ENCODE measurements at regions not wholly inside any gene's neighbourhood (a gene's known extent, or its start where the extent isn't known, plus 50 kb on each side); places are given as distances from the start of the nearest gene placed in this dataset.

DNA sequence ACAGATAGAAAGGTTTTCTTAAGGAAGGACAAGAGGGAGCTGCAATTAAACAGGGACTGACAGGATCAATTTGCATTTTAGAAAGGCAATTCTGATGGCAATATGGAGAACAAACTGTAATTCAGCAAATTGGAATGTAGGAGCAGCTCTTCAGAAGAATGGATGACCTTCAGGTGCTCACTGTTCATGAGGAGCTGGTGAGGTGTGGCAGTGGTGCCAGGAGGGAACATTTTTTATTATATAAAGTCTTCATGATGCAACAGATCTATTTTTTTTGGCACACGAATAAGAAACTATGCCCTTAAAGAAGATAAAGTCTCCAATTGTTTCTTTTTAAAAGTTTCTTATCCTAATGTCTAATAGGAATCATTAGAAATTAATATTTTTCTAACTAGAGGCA lies 151.7 kb downstream of the SLC38A4 start:
- no peak overlapping the region for H3K27ac ChIP-seq
- WGBS, 2 donors, result 69 to 74% methylated on average over 1 of the region's 1 CpG
- TF ChIP-seq POLR2A (IDR thresholded peaks at IDR 0.05), result no peak
- TF ChIP-seq EP300 (IDR thresholded peaks at IDR 0.05), result no peak
- no peak for TF ChIP-seq POLR2AphosphoS5 (IDR thresholded peaks at IDR 0.05)
- TF ChIP-seq, protein P1, sequence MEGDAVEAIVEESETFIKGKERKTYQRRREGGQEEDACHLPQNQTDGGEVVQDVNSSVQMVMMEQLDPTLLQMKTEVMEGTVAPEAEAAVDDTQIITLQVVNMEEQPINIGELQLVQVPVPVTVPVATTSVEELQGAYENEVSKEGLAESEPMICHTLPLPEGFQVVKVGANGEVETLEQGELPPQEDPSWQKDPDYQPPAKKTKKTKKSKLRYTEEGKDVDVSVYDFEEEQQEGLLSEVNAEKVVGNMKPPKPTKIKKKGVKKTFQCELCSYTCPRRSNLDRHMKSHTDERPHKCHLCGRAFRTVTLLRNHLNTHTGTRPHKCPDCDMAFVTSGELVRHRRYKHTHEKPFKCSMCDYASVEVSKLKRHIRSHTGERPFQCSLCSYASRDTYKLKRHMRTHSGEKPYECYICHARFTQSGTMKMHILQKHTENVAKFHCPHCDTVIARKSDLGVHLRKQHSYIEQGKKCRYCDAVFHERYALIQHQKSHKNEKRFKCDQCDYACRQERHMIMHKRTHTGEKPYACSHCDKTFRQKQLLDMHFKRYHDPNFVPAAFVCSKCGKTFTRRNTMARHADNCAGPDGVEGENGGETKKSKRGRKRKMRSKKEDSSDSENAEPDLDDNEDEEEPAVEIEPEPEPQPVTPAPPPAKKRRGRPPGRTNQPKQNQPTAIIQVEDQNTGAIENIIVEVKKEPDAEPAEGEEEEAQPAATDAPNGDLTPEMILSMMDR (IDR thresholded peaks at IDR 0.05), result no peak
- peaks cover 0 to 3% (median 0%) of the 10 kb centered on the region in 4 donors for H3K4me1 ChIP-seq
- no peak overlapping the region for H3K4me3 ChIP-seq
- no peaks in the 10 kb centered on the region for H3K36me3 ChIP-seq
- H3K9me3 ChIP-seq, result no peaks in the 10 kb centered on the region
- ATAC-seq (ENCODE audit: low FRiP score in 2 of 2) (no peak), DNase-seq (no peak)
- H3K27me3 ChIP-seq, result no peaks in the 10 kb centered on the region

DNA sequence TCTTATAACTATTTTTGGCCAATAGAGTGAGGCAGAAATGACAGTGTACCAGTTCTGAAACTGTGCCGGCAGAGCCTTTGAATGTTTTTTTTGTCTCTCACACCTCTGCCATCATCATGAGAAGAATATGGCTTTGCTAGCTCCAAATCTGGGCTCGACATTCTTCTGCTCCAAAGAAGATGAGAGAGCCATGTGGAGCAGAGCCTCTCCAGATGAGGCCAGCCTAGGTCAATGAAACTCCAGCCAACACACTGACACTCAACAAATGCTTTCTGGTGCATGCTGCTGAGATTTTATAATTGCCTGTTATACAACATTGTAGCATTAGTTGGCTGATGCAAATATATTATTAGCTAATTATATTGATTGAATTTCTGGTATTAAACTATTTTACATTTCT lies 154.7 kb downstream of the SLC38A4 start:
- DNase-seq (no peak), ATAC-seq (ENCODE audit: low FRiP score in 2 of 2) (no peak)
- peaks cover 0 to 3% (median 0%) of the 10 kb centered on the region in 4 donors for H3K4me1 ChIP-seq
- H3K27me3 ChIP-seq, result no peaks in the 10 kb centered on the region
- H3K9me3 ChIP-seq, result no peaks in the 10 kb centered on the region
- H3K36me3 ChIP-seq, result no peaks in the 10 kb centered on the region
- H3K4me3 ChIP-seq, result no peak overlapping the region
- no peak overlapping the region for H3K27ac ChIP-seq
- 72 to 89% methylated on average over 2 of the region's 2 CpGs for WGBS, 2 donors
- TF ChIP-seq POLR2AphosphoS5 (IDR thresholded peaks at IDR 0.05) (no peak), POLR2A (IDR thresholded peaks at IDR 0.05) (no peak), EP300 (IDR thresholded peaks at IDR 0.05) (no peak)
- TF ChIP-seq, protein P1 (IDR thresholded peaks at IDR 0.05), result no peak

DNA sequence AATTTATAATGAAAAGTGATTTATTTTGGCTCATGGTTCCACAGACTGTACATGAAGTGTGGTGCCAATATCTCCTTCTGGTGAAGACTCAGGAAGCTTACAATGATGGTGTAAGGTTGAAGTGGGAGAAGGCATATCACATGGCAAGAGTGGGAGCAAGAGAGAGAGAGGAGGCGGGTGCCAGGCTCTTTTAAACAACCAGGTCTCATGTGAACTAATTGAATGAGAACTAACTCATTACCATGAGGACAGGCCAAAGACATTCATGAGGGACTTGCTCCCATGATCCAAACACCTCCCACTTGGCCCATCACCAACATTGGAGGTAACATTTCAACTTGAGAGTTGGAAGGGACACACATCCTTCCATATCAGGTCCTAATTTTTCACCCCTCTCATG lies 155.2 kb downstream of the SLC38A4 start:
- ATAC-seq (ENCODE audit: low FRiP score in 2 of 2) (no peak), DNase-seq (no peak)
- Histone ChIP-seq H3K27me3 (no peaks in the 10 kb centered on the region), H3K4me1 (no peaks in the 10 kb centered on the region), H3K9me3 (no peaks in the 10 kb centered on the region), H3K27ac (no peak overlapping the region), H3K36me3 (no peaks in the 10 kb centered on the region), H3K4me3 (no peak overlapping the region)
- TF ChIP-seq EP300 (IDR thresholded peaks at IDR 0.05) (no peak), POLR2AphosphoS5 (IDR thresholded peaks at IDR 0.05) (no peak), POLR2A (IDR thresholded peaks at IDR 0.05) (no peak)
- TF ChIP-seq, protein P1 (IDR thresholded peaks at IDR 0.05), result no peak
- 90 to 95% methylated on average over 1 of the region's 1 CpG for WGBS, 2 donors

DNA sequence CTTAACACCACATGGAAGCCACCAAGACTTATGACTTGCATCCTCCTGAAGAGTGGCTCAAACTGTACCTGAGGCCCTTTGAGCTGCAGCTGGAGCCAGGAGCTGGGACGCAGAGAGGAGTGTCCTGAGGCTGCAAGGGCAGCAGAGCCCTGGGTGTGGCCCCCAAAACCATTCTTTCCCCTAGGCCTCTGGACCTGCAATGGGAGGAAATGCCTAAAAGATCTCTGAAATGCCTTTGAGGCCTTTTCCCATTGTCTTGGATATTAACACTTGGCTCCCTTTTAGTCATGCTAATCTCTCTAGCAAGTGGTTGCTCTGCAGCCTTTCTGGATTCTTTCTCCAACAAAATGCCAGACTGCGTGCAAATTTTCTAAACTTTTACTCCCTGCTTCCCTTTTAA lies 156.1 kb downstream of the SLC38A4 start:
- Histone ChIP-seq H3K36me3 (no peaks in the 10 kb centered on the region), H3K27ac (no peak overlapping the region), H3K4me1 (no peaks in the 10 kb centered on the region), H3K4me3 (no peak overlapping the region), H3K27me3 (no peaks in the 10 kb centered on the region), H3K9me3 (no peaks in the 10 kb centered on the region)
- TF ChIP-seq EP300 (IDR thresholded peaks at IDR 0.05) (no peak), POLR2A (IDR thresholded peaks at IDR 0.05) (no peak), POLR2AphosphoS5 (IDR thresholded peaks at IDR 0.05) (no peak)
- WGBS, 2 donors, result 45 to 47% methylated on average over 2 of the region's 2 CpGs
- ATAC-seq (ENCODE audit: low FRiP score in 2 of 2) (no peak), DNase-seq (no peak)

DNA sequence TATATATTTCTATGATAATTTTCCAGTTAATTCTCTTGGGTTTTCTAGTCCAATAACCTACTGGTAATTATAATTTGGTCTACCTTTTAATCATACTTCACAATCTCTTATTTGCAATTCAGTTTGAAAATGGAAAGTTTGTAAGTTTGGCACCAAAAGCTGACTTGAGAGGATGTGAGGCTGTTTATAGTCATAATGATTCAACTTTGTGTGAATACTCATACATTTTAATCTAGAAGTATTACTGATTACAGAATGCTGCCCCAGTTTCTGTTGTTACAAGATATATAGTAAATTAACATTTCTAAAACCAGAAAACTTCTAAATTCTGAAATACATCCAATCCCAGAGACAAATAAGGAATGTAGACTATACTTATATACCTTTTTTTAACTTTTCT lies 158.2 kb downstream of the SLC38A4 start:
- TF ChIP-seq POLR2AphosphoS5 (IDR thresholded peaks at IDR 0.05) (no peak), EP300 (IDR thresholded peaks at IDR 0.05) (no peak), POLR2A (IDR thresholded peaks at IDR 0.05) (no peak)
- TF ChIP-seq, protein P1 (IDR thresholded peaks at IDR 0.05), result no peak
- ATAC-seq (ENCODE audit: low FRiP score in 2 of 2), result no peak
- no peaks in the 10 kb centered on the region for H3K27me3 ChIP-seq

More for the DNA sequence above, 158.2 kb downstream of the SLC38A4 start:
- Histone ChIP-seq H3K4me3 (no peak overlapping the region), H3K27ac (no peak overlapping the region), H3K9me3 (no peaks in the 10 kb centered on the region), H3K4me1 (no peaks in the 10 kb centered on the region), H3K36me3 (no peaks in the 10 kb centered on the region)
- DNase-seq, result no peak

Data from upper lobe of left lung (tissue), 6 donors.